DMS79 treated with DMSO at 0.1 percent for 48 hours (cell line): ENCODE measurements at regions not wholly inside any gene's neighbourhood (a gene's known extent, or its start where the extent isn't known, plus 50 kb on each side); places are given as distances from the start of the nearest gene placed in this dataset.
"Not testable (repeated sequence)": the region's sequence is repeated elsewhere in the genome, so short reads cannot be mapped to it uniquely, and the experiment has no call there.

Source experiments
- DNase-seq: peaks from one replicate; lab custom pipeline; 2025; lab: John Stamatoyannopoulos, UW

- DNase-seq = no peak
These were observed 65.1 kb downstream of the SPRY4 start for GRCh38 chr5:142259758-142260157.

- no peak for DNase-seq
These were observed 69.0 kb downstream of the SPRY4 start for GRCh38 chr5:142255831-142256230.

- DNase-seq = no peak
These were observed 70.4 kb downstream of the SPRY4 start for GRCh38 chr5:142254431-142254830.

- no peak for DNase-seq
These were observed 70.9 kb downstream of the SPRY4 start for GRCh38 chr5:142253938-142254337.

- no peak for DNase-seq
These were observed 74.7 kb downstream of the SPRY4 start for GRCh38 chr5:142250119-142250518.

GRCh38 chr5:142248853-142249462 is 75.9 kb downstream of the SPRY4 start:
- no peak for DNase-seq

- no peak for DNase-seq
These were observed 78.6 kb downstream of the SPRY4 start for GRCh38 chr5:142246258-142246657.

- no peak for DNase-seq
These were observed 79.0 kb downstream of the SPRY4 start for GRCh38 chr5:142245786-142246185.

GRCh38 chr5:142244440-142244839 is 80.4 kb downstream of the SPRY4 start:
- DNase-seq = no peak

GRCh38 chr5:142242272-142242671 is 82.5 kb downstream of the SPRY4 start:
- no peak for DNase-seq

- no peak for DNase-seq
These were observed 85.2 kb downstream of the SPRY4 start for GRCh38 chr5:142239394-142240159.

GRCh38 chr5:142237707-142238106 is 87.1 kb downstream of the SPRY4 start:
- DNase-seq = no peak

GRCh38 chr5:142236673-142237290 is 88.0 kb downstream of the SPRY4 start:
- DNase-seq = not testable (repeated sequence)

GRCh38 chr5:142235870-142236672 is 88.8 kb downstream of the SPRY4 start:
- DNase-seq = no peak

- DNase-seq = no peak
These were observed 89.6 kb downstream of the SPRY4 start for GRCh38 chr5:142235050-142235797.

GRCh38 chr5:142233083-142234032 is 91.5 kb downstream of the SPRY4 start:
- DNase-seq = no peak

GRCh38 chr5:142230949-142231348 is 93.9 kb downstream of the SPRY4 start:
- DNase-seq = not testable (repeated sequence)

- no peak for DNase-seq
These were observed 99.7 kb downstream of the SPRY4 start for GRCh38 chr5:142225141-142225540.

GRCh38 chr5:142222866-142223558 is 101.8 kb downstream of the SPRY4 start:
- DNase-seq = no peak
